Ishikawa (cell line): ENCODE measurements at regions not wholly inside any gene's neighbourhood (a gene's known extent, or its start where the extent isn't known, plus 50 kb on each side); places are given as distances from the start of the nearest gene placed in this dataset.

Source experiments
- CEBPB ChIP-seq: IDR thresholded peaks from 2 replicates; pipeline ENCODE4 v1.6.1; 2012
- CREB1 ChIP-seq: IDR thresholded peaks from 2 replicates; pipeline ENCODE4 v1.6.1; 2012; ENCODE audit warnings: low read depth
- EGR1 ChIP-seq: IDR thresholded peaks from 2 replicates; pipeline ENCODE4 v1.6.1; 2012
- EP300 ChIP-seq: IDR thresholded peaks from 2 replicates; pipeline ENCODE4 v1.6.1; 2012; ENCODE audit warnings: borderline replicate concordance
- FOXM1 ChIP-seq: IDR thresholded peaks from 2 replicates; pipeline ENCODE4 v1.6.1; 2012; ENCODE audit warnings: low read depth, borderline replicate concordance
- MAX ChIP-seq: IDR thresholded peaks from 2 replicates; pipeline ENCODE4 v1.6.1; 2012
- NFIC ChIP-seq: IDR thresholded peaks from 2 replicates; pipeline ENCODE4 v1.6.1; 2012
- RAD21 ChIP-seq: IDR thresholded peaks from 2 replicates; pipeline ENCODE4 v1.6.1; 2012; ENCODE audit warnings: low read depth
- REST ChIP-seq: IDR thresholded peaks from 2 replicates; pipeline ENCODE4 v1.6.1; 2012; ENCODE audit warnings: low read depth, mild to moderate bottlenecking
- TAF1 ChIP-seq: IDR thresholded peaks from 2 replicates; pipeline ENCODE4 v1.6.1; 2012; ENCODE audit warnings: low read depth, mild to moderate bottlenecking
- TCF12 ChIP-seq: IDR thresholded peaks from 2 replicates; pipeline ENCODE4 v1.6.1; 2012; ENCODE audit warnings: low read depth
- TEAD4 ChIP-seq: IDR thresholded peaks from 2 replicates; pipeline ENCODE4 v1.6.1; 2012
- USF1 ChIP-seq: IDR thresholded peaks from 2 replicates; pipeline ENCODE4 v1.6.1; 2012
- YY1 ChIP-seq: IDR thresholded peaks from 2 replicates; pipeline ENCODE4 v1.6.1; 2012; ENCODE audit warnings: low read depth
- ZBTB7A ChIP-seq: IDR thresholded peaks from 2 replicates; pipeline ENCODE4 v1.6.1; 2012; ENCODE audit warnings: low read depth

- TF ChIP-seq TAF1 = no peak
- TF ChIP-seq FOXM1 = no peak
- TF ChIP-seq CREB1 = no peak
- TF ChIP-seq REST = no peak
- TF ChIP-seq NFIC = no peak
- no peak for TF ChIP-seq EP300
- TF ChIP-seq USF1 = no peak
- no peak for TF ChIP-seq RAD21
- TF ChIP-seq YY1 = no peak
Measured at GRCh38 chr13:40477623-40478608, 188.5 kb downstream of the FOXO1 start.

GRCh38 chr13:40478775-40479174, 187.7 kb downstream of the FOXO1 start:
- no peak for TF ChIP-seq REST

GRCh38 chr13:40479196-40479845, 187.1 kb downstream of the FOXO1 start:
- no peak for TF ChIP-seq YY1
- TF ChIP-seq MAX = no peak
- TF ChIP-seq RAD21 = no peak
- TF ChIP-seq TCF12 = no peak
- no peak for TF ChIP-seq CEBPB
- no peak for TF ChIP-seq TEAD4
- no peak for TF ChIP-seq CREB1
- TF ChIP-seq TAF1 = no peak
- TF ChIP-seq REST = no peak
- no peak for TF ChIP-seq NFIC
- no peak for TF ChIP-seq EP300
- TF ChIP-seq FOXM1 = no peak
- no peak for TF ChIP-seq ZBTB7A
- no peak for TF ChIP-seq EGR1
- TF ChIP-seq USF1 = no peak

GRCh38 chr13:40480012-40480914, 186.2 kb downstream of the FOXO1 start:
- TF ChIP-seq FOXM1 (no peak), ZBTB7A (no peak), USF1 (no peak)
